ENCODE measurements at regions not wholly inside any gene's neighbourhood (a gene's known extent, or its start where the extent isn't known, plus 50 kb on each side); places are given as distances from the start of the nearest gene placed in this dataset.
"Not testable (repeated sequence)": the region's sequence is repeated elsewhere in the genome, so short reads cannot be mapped to it uniquely, and the experiment has no call there.

DNA sequence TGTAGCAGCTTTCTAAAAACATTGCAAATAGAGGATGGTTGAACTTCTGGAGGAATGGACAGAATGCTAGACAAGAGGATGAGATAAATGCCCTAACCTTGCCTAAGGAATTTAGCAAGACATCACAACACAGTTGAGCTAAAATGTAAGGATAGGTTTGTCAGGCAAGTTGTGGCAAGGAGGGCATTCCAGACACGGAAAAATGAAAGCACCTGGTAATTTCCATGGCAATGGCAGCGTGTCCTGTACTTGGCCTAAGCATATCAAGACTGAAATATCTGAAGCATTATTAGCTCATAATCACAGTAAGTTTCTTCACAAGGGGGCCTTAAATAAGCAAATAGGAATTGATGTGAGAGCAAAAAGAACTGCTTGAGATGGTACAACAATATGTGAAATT is 105.1 kb upstream of the USP25 start:
- Histone ChIP-seq H3K4me1 (no peaks in the 10 kb centered on the region), H3K27ac (no peak overlapping the region), H4K20me1 (no peaks in the 10 kb centered on the region), H3K36me3 (no peaks in the 10 kb centered on the region), H3K9ac (no peak overlapping the region), H3K4me2 (no peak overlapping the region), H3K4me3 (no peak overlapping the region), H3K27me3 (no peaks in the 10 kb centered on the region), H3K9me3 (replicated peaks in 1 of 11) (no peaks in the 10 kb centered on the region)
- no peak for TF ChIP-seq Cebpa-rat (IDR thresholded peaks at IDR 0.05)

GRCh38 chr21:15625363-15625762 is 104.4 kb upstream of the USP25 start:
- H3K9me3 ChIP-seq (replicated peaks in 1 of 11), result no peaks in the 10 kb centered on the region
- H3K4me3 ChIP-seq, result no peak overlapping the region
- no peaks in the 10 kb centered on the region for H3K36me3 ChIP-seq

DNA sequence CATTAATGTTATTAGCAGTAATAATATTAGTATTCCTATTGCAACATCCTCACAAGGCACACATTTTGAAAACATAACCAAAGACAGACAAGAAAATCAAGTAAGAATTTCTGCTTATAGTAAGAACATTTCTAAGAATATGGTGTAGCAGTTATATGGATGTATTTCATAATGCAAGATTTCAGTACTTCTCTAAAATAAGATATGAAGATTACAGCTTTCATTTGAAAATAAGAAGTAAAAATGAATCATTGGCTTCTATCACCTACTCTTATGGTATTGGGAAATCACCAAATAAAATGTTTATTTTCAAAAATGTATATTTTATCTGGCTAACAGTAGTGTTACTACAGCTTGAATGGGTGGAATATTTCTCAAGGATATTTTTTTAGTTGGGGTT is 103.8 kb upstream of the USP25 start:
- Histone ChIP-seq H3K27me3 (no peaks in the 10 kb centered on the region), H3K4me2 (no peak overlapping the region), H3K4me1 (no peaks in the 10 kb centered on the region), H3K9ac (no peak overlapping the region), H3K4me3 (no peak overlapping the region), H4K20me1 (no peaks in the 10 kb centered on the region), H3K27ac (no peak overlapping the region), H3K36me3 (no peaks in the 10 kb centered on the region), H3K9me3 (replicated peaks in 1 of 11) (no peaks in the 10 kb centered on the region)
- no peak for TF ChIP-seq Cebpa-rat (IDR thresholded peaks at IDR 0.05)

More at GRCh38 chr21:15625363-15625762, 104.4 kb upstream of the USP25 start:
- H4K20me1 ChIP-seq, result no peaks in the 10 kb centered on the region
- no peak overlapping the region for H3K4me2 ChIP-seq
- no peaks in the 10 kb centered on the region for H3K4me1 ChIP-seq
- no peaks in the 10 kb centered on the region for H3K27me3 ChIP-seq
- H3K27ac ChIP-seq, result no peak overlapping the region
- no peak overlapping the region for H3K9ac ChIP-seq
- TF ChIP-seq Cebpa-rat (IDR thresholded peaks at IDR 0.05), result no peak

DNA sequence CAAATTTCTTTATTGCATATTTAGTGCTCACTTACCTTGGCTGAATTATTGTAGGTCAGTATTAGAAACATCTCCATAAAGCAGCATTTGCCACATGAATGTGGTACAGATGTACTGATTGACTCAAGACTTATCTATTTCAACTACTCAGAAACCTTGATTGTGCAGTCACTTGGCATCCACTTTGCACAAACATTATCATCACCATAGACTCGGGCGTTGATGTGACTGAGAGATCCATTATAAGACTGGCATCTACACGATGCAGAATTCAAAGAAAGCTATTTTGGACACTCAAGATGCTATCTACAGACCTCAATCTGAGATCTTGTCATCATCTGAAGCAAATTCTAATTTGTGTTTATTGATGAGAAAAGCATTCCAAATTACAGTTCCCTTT is 102.8 kb upstream of the USP25 start:
- H3K4me1 ChIP-seq, result no peaks in the 10 kb centered on the region

GRCh38 chr21:15627823-15628222 is 102.0 kb upstream of the USP25 start:
- no peaks in the 10 kb centered on the region for H4K20me1 ChIP-seq
- no peaks in the 10 kb centered on the region for H3K4me1 ChIP-seq
- no peaks in the 10 kb centered on the region for H3K27me3 ChIP-seq
- no peak overlapping the region for H3K4me3 ChIP-seq
- no peak overlapping the region for H3K4me2 ChIP-seq
- H3K27ac ChIP-seq, result no peak overlapping the region
- TF ChIP-seq Cebpa-rat (IDR thresholded peaks at IDR 0.05), result no peak
- H3K9me3 ChIP-seq (replicated peaks in 1 of 11), result no peaks in the 10 kb centered on the region
- H3K9ac ChIP-seq, result no peak overlapping the region
- H3K36me3 ChIP-seq, result no peaks in the 10 kb centered on the region

More for the DNA sequence above, 102.8 kb upstream of the USP25 start:
- Histone ChIP-seq H3K36me3 (no peaks in the 10 kb centered on the region), H3K27me3 (no peaks in the 10 kb centered on the region), H3K9ac (no peak overlapping the region), H3K4me3 (no peak overlapping the region), H3K27ac (no peak overlapping the region), H3K4me2 (no peak overlapping the region), H4K20me1 (no peaks in the 10 kb centered on the region), H3K9me3 (replicated peaks in 1 of 11) (no peaks in the 10 kb centered on the region)
- no peak for TF ChIP-seq Cebpa-rat (IDR thresholded peaks at IDR 0.05)

DNA sequence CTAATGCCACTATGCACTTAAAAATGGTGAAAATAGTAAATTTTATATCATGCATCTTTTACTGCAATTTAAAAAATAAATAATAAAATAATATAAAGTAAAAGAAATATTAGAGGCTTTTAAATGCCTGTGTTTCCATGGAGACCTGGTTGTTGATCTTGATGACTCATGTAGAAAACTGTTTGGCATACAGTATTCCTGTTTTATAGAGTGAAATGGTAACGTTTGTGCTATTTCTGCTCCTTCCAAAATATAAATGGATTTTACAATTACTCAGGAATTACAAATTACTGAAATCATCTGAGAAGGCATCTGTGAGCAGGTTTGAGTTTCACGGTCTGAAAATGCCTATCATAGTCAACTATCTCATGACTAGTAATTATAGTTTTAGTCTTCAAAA is 98.4 kb upstream of the USP25 start:
- no peak overlapping the region for H3K9ac ChIP-seq

GRCh38 chr21:15634541-15634940 is 95.2 kb upstream of the USP25 start:
- H3K4me2 ChIP-seq; H3K4me3 ChIP-seq; H3K9ac ChIP-seq; H4K20me1 ChIP-seq; H3K4me1 ChIP-seq; H3K27me3 ChIP-seq; H3K36me3 ChIP-seq; H3K27ac ChIP-seq; H3K9me3 ChIP-seq (replicated peaks in 1 of 11): not testable (repeated sequence)

More for the DNA sequence above, 98.4 kb upstream of the USP25 start:
- H3K4me1 ChIP-seq, result no peaks in the 10 kb centered on the region
- no peaks in the 10 kb centered on the region for H4K20me1 ChIP-seq
- H3K27ac ChIP-seq, result no peak overlapping the region
- H3K36me3 ChIP-seq, result no peaks in the 10 kb centered on the region
- H3K9me3 ChIP-seq (replicated peaks in 1 of 11), result 0 out of 22 replicates have a peak, but pooled peaks cover 0 to 3% (median 0%) of the 10 kb centered on the region in 11 experiments
- H3K4me3 ChIP-seq, result no peak overlapping the region
- H3K27me3 ChIP-seq, result no peaks in the 10 kb centered on the region
- no peak overlapping the region for H3K4me2 ChIP-seq
- TF ChIP-seq Cebpa-rat (IDR thresholded peaks at IDR 0.05), result no peak

GRCh38 chr21:15638856-15639549 is 90.8 kb upstream of the USP25 start:
- TF ChIP-seq Cebpa-rat (IDR thresholded peaks at IDR 0.05), result peak in 1 of 11 experiments; percentile 49; a peak in 1 of 22 replicates
- H3K4me3 ChIP-seq, result no peak overlapping the region
- H3K36me3 ChIP-seq, result no peaks in the 10 kb centered on the region
- no peaks in the 10 kb centered on the region for H4K20me1 ChIP-seq
- H3K27me3 ChIP-seq, result no peaks in the 10 kb centered on the region
- no peak overlapping the region for H3K4me2 ChIP-seq
- no peaks in the 10 kb centered on the region for H3K4me1 ChIP-seq
- H3K9ac ChIP-seq, result no peak overlapping the region
- 0 out of 22 replicates have a peak, but pooled peaks cover 0 to 3% (median 0%) of the 10 kb centered on the region in 11 experiments for H3K9me3 ChIP-seq (replicated peaks in 1 of 11)
- H3K27ac ChIP-seq, result no peak overlapping the region

- H3K27ac ChIP-seq; H3K4me1 ChIP-seq; H3K27me3 ChIP-seq; H3K9me3 ChIP-seq (replicated peaks in 1 of 11); H3K4me2 ChIP-seq; H3K4me3 ChIP-seq; H3K36me3 ChIP-seq; H4K20me1 ChIP-seq; H3K9ac ChIP-seq: not testable (repeated sequence)
Measured at GRCh38 chr21:15640113-15640512, 89.7 kb upstream of the USP25 start.

- H3K9me3 ChIP-seq (replicated peaks in 1 of 11), result no peaks in the 10 kb centered on the region
- no peaks in the 10 kb centered on the region for H4K20me1 ChIP-seq
- H3K4me1 ChIP-seq, result no peaks in the 10 kb centered on the region
- H3K4me2 ChIP-seq, result no peak overlapping the region
- no peak overlapping the region for H3K9ac ChIP-seq
- H3K27ac ChIP-seq, result no peak overlapping the region
- H3K4me3 ChIP-seq, result no peak overlapping the region
- no peaks in the 10 kb centered on the region for H3K27me3 ChIP-seq
- no peaks in the 10 kb centered on the region for H3K36me3 ChIP-seq
- TF ChIP-seq Cebpa-rat (IDR thresholded peaks at IDR 0.05), result no peak
Measured at GRCh38 chr21:15644489-15644888, 85.3 kb upstream of the USP25 start.
